ENCODE measurements at regions not wholly inside any gene's neighbourhood (a gene's known extent, or its start where the extent isn't known, plus 50 kb on each side); places are given as distances from the start of the nearest gene placed in this dataset.
A peak's percentile ranks its signal among the peaks of the same experiment; 100 is the strongest.

DNA sequence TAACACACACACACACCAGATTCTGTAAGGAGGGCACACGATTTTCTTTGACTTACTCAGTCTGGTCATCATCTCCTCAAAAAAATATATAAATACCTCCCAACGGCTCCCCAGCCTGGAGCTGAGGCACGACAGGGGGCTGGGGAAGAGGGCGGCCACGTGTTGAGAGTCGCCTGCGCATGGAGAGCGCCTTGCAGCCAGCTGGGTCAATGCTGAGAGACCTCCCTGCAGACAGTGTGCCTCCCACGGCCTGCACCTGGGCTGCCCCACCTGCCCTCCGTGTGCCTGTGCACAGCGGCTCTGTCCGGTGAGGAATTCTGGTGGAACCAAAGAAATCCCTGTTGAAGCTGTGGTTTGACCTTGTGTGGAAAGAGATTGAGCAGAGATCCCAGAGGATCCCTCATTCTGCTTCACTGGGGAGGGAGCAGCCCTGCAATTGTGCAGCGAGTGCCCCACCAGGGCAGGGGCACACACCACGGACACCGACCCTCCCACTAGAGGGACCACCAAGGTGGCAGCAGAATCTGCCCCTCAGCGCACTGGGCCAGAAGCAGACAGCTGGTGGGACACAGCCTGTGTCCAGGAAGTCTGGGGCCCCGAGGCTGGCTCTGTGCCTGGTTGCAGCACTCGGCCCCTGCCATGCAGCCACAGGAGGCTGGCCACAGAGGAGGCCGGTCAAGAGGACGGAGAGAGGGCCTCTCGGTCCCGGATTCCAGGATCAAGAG lies 150.5 kb upstream of the PPP2R2D start:
- H3K9ac ChIP-seq (ENCODE audit: insufficient read depth in 1 of 2, low read length in 2 of 2) = no peak overlapping the region
- H3K4me3 ChIP-seq = no peak overlapping the region
- no peak overlapping the region for H3K27ac ChIP-seq (ENCODE audit: low read depth in 1 of 2, low read length in 1 of 2)
- H3K36me3 ChIP-seq (ENCODE audit: control insufficient read depth in 4 of 4, insufficient read depth in 4 of 4, low read length in 4 of 4) = no peaks in the 10 kb centered on the region
- no peaks in the 10 kb centered on the region for H3K27me3 ChIP-seq (ENCODE audit: control insufficient read depth in 3 of 3, insufficient read depth in 3 of 3, low read length in 2 of 3)
- TF ChIP-seq, protein P1, sequence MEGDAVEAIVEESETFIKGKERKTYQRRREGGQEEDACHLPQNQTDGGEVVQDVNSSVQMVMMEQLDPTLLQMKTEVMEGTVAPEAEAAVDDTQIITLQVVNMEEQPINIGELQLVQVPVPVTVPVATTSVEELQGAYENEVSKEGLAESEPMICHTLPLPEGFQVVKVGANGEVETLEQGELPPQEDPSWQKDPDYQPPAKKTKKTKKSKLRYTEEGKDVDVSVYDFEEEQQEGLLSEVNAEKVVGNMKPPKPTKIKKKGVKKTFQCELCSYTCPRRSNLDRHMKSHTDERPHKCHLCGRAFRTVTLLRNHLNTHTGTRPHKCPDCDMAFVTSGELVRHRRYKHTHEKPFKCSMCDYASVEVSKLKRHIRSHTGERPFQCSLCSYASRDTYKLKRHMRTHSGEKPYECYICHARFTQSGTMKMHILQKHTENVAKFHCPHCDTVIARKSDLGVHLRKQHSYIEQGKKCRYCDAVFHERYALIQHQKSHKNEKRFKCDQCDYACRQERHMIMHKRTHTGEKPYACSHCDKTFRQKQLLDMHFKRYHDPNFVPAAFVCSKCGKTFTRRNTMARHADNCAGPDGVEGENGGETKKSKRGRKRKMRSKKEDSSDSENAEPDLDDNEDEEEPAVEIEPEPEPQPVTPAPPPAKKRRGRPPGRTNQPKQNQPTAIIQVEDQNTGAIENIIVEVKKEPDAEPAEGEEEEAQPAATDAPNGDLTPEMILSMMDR (IDR thresholded peaks at IDR 0.05; ENCODE audit: control extremely low read depth, extremely low read depth) = no peak
- peaks cover 0 to 13% (median 0%) of the 10 kb centered on the region in 5 donors for H3K4me1 ChIP-seq (ENCODE audit: control insufficient read depth in 5 of 5, insufficient read depth in 5 of 5, low read length in 5 of 5)
- DNase-seq (peak in 2 of 3 donors; percentile 36 to 41), ATAC-seq (ENCODE audit: insufficient read depth, low FRiP score) (no peak)
- peaks cover 0 to 5% (median 0%) of the 10 kb centered on the region in 4 donors for H3K9me3 ChIP-seq (ENCODE audit: control insufficient read depth in 4 of 4, insufficient read depth in 3 of 4, low read length in 3 of 4)
- 72 to 73% methylated on average over 22 of the region's 22 CpGs for WGBS, 2 donors

DNA sequence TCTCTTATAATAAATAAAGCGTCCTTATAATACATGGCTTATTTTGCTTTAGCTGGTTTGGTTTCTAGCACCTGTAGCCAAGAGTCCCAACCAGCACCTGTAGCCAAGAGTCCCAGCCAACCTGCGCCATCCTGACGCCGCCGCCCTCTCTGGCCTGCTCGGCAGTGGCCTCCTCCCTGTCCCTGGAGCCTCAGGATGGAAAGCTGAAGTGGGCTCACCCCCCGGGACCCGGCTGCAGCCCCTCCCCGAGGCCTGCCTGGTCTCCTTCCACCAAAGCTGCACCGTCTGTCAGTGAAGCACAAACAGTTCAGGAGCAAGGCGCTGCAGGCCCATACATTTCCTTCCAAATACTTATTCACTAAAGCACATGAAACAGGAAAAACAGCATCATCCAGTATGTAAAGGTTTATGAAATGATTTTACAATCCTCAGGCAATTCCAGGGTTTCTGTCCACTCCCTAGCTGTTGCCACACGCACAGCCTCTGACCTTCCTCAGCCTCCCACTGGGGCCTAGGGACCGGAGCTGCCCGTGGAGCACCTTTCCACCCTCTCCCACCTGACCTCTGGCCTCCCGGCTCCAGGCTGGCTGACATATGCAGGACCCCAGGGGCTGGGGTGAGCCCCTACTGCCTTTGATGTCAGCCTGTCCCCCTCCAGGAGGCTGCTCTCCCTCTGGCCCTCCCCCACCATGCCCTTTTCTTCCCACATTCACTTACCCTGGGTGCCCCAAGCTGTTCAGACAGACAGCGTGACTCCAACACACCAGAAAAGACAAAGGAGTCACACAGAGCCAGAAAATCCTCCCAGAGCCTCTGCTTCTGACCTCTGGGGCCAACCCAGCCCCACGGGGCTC lies 149.6 kb upstream of the PPP2R2D start:
- no peaks in the 10 kb centered on the region for H3K36me3 ChIP-seq (ENCODE audit: control insufficient read depth in 4 of 4, insufficient read depth in 4 of 4, low read length in 4 of 4)
- H3K27me3 ChIP-seq (ENCODE audit: control insufficient read depth in 3 of 3, insufficient read depth in 3 of 3, low read length in 2 of 3) = no peaks in the 10 kb centered on the region
- no peak overlapping the region for H3K27ac ChIP-seq (ENCODE audit: low read depth in 1 of 2, low read length in 1 of 2)
- H3K4me3 ChIP-seq = no peak overlapping the region
- ATAC-seq (ENCODE audit: insufficient read depth, low FRiP score) = no peak
- peaks cover 0 to 5% (median 0%) of the 10 kb centered on the region in 4 donors for H3K9me3 ChIP-seq (ENCODE audit: control insufficient read depth in 4 of 4, insufficient read depth in 3 of 4, low read length in 3 of 4)
- WGBS, 2 donors = 68 to 76% methylated on average over 17 of the region's 17 CpGs
- peak in 2 of 3 donors; percentile 11 to 31 for DNase-seq
- TF ChIP-seq, protein P1 (IDR thresholded peaks at IDR 0.05; ENCODE audit: control extremely low read depth, extremely low read depth) = no peak
- H3K4me1 ChIP-seq (ENCODE audit: control insufficient read depth in 5 of 5, insufficient read depth in 5 of 5, low read length in 5 of 5) = peaks cover 0 to 13% (median 0%) of the 10 kb centered on the region in 5 donors
- H3K9ac ChIP-seq (ENCODE audit: insufficient read depth in 1 of 2, low read length in 2 of 2) = no peak overlapping the region

DNA sequence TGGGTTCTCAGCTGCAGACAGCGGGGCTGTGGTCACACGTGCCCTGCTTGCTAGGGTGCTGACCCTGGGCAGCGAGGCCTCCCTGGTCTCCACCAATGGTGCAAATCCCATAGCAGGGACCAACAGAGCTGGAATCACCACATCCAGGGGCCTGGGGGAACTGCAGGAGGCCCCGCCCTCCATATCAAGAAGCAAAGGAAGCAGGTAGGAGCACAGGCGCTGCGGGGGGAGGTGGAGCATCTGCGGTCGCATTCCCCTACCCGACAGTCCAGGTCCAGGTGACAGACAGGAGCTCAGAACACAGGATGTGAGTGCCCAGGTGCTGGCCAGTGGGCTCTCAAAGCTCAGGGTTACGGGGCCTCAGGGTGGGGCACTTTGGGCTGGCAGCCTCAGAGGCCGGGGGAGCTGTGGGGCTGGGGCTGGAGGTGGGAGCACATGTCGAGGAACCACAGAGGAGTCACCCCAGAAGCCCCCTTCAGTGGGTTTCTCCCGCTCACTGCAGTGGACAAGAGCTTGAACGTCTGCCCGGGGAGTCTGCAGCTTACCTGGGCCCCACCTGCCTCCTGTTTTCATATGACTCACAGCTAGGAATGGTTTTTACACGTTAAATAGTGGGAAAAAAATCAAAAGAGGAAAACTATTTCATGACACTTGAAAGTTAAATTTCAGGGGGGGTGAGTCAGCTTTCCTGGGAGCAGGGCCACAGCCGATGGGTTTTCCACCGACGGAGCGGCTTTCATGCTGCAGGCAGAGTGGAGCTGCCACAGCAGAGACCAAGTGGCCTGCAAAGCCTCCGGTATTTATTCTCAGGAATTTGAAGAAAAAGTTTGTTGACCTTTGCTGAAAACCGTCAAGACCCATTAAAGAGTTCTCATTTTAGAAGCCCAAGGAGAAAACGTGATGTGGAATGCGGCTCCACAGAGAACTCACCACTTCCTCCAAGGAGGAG lies 148.7 kb upstream of the PPP2R2D start:
- TF ChIP-seq, protein P1 (IDR thresholded peaks at IDR 0.05; ENCODE audit: control extremely low read depth, extremely low read depth) = no peak
- 70 to 76% methylated on average over 24 of the region's 24 CpGs for WGBS, 2 donors

More for the DNA sequence above, 148.7 kb upstream of the PPP2R2D start:
- DNase-seq (no peak), ATAC-seq (ENCODE audit: insufficient read depth, low FRiP score) (no peak)
- Histone ChIP-seq H3K4me3 (no peak overlapping the region), H3K36me3 (ENCODE audit: control insufficient read depth in 4 of 4, insufficient read depth in 4 of 4, low read length in 4 of 4) (no peaks in the 10 kb centered on the region), H3K9me3 (ENCODE audit: control insufficient read depth in 4 of 4, insufficient read depth in 3 of 4, low read length in 3 of 4) (peaks cover 0 to 5% (median 0%) of the 10 kb centered on the region in 4 donors), H3K27me3 (ENCODE audit: control insufficient read depth in 3 of 3, insufficient read depth in 3 of 3, low read length in 2 of 3) (no peaks in the 10 kb centered on the region), H3K27ac (ENCODE audit: low read depth in 1 of 2, low read length in 1 of 2) (no peak overlapping the region), H3K9ac (ENCODE audit: insufficient read depth in 1 of 2, low read length in 2 of 2) (no peak overlapping the region), H3K4me1 (ENCODE audit: control insufficient read depth in 5 of 5, insufficient read depth in 5 of 5, low read length in 5 of 5) (peaks cover 0 to 13% (median 0%) of the 10 kb centered on the region in 5 donors)
